Heart left ventricle (tissue), 13 donors: ENCODE measurements at regions not wholly inside any gene's neighbourhood (a gene's known extent, or its start where the extent isn't known, plus 50 kb on each side); places are given as distances from the start of the nearest gene placed in this dataset.

Source experiments
- CTCF ChIP-seq, 12 donors: fragments of 200-600 bp; sonication (generic) in 4 of 12; IDR thresholded peaks; one replicate each; pipeline versions ENCODE4 v1.5.0 to v1.8.0; 2018 to 2022; ENCODE audit warnings: antibody characterized with exemption in 12 of 12, mild to moderate bottlenecking in 5 of 12
- POLR2A ChIP-seq, 2 donors: fragments of 450-650 bp; IDR thresholded peaks; one replicate each; pipeline ENCODE4 v1.6.1; 2017; ENCODE audit warnings: antibody characterized with exemption in 2 of 2, mild to moderate bottlenecking in 2 of 2, moderate library complexity in 2 of 2
- donor health status: ischemic (EF 13 %, LVEDD 7.1; RV severe dilation, severe dysfunction).
- donor health status: DM: no; HTN: yes; CAD: no.
- donor health status: DM: no; HTN: no; CAD: no.
- donor health status: ischemic (EF 25% LVEDD 6.9; RV normal size, moderate dysfunction).
- donor health status: ischemic (EF 25% LVEDD 5.7; RV mildly dilated, moderate dysfunction).
- donor health status: ischemic (EF 35%, LVEDD 5.7; RV mildly dilated, moderate dysfunction).
- donor health status: nonischemic (EF 11% LVEDD 7.7; RV severe dilation, severe dysfunction).
- donor health status: DM: yes; HTN: yes; CAD: no.
- donor health status: PGD.
- donor health status: ischemic (EF 29% LVEDD 5.4; RV normal size, mild dysfunction).
- donor health status: nonischemic (EF 23%, LVEDD 6.1; RV moderate dilation, normal function).

GRCh38 chr5:28542987-28543386, 1504.6 kb upstream of the CDH9 start:
- no peak for TF ChIP-seq CTCF (IDR thresholded peaks at IDR 0.05)
- no peak for TF ChIP-seq POLR2A (IDR thresholded peaks at IDR 0.05)
